IMR-90 (cell line): ENCODE measurements at regions not wholly inside any gene's neighbourhood (a gene's known extent, or its start where the extent isn't known, plus 50 kb on each side); places are given as distances from the start of the nearest gene placed in this dataset.

Experiments
- ATAC-seq: fragments of 200-7000 bp; cut with Tn5 transposase; 2 replicates; pipeline ENCODE4 v1.9.1; 2020; ENCODE audit warnings: low read depth, mild to moderate bottlenecking, moderate library complexity
- BruUV-seq: library from RNA; stranded (reverse); fragments of 400-500 nt; replicated peaks from 2 replicates; lab custom pipeline; 2021; lab: Mats Ljungman, UMichigan
- CTCF ChIA-PET: fragments of 300-600 bp; formaldehyde crosslinking; extraction: SDS; loops from one replicate; lab custom pipeline; 2021; ENCODE audit warnings: antibody characterized with exemption; lab: Yijun Ruan, JAX
- POLR2A ChIA-PET: fragments of 300-600 bp; sonication (Branson Sonifier 250); formaldehyde crosslinking; loops from one replicate; lab custom pipeline; 2022; ENCODE audit warnings: antibody characterized with exemption; ENCODE audit not compliant: unreplicated experiment; lab: Charles Lee
- DNase-seq: peaks from one replicate; pipeline ENCODE4 v3.0.0; 2013
- H2AFZ ChIP-seq: replicated peaks from 2 replicates; pipeline ENCODE3; 2013; ENCODE audit warnings: low read length, mild to moderate bottlenecking; ENCODE audit not compliant: poor library complexity
- H2AK5ac ChIP-seq: 2 replicates; pipeline ENCODE4 v1.6.1; 2013; ENCODE audit warnings: low read depth, low read length, inconsistent platforms
- H2AK9ac ChIP-seq: replicated peaks from 2 replicates; pipeline ENCODE3; 2013; ENCODE audit warnings: mild to moderate bottlenecking, low read depth, low read length, moderate library complexity; ENCODE audit not compliant: poor library complexity
- H2BK120ac ChIP-seq: 2 replicates; pipeline ENCODE4 v1.6.1; 2013; ENCODE audit warnings: low read depth, low read length, inconsistent platforms
- H2BK15ac ChIP-seq: 3 replicates; pipeline ENCODE4 v1.6.1; 2013; ENCODE audit warnings: low read depth, low read length, inconsistent platforms
- H2BK20ac ChIP-seq: 2 replicates; pipeline ENCODE4 v1.6.1; 2013; ENCODE audit warnings: low read depth, mild to moderate bottlenecking, inconsistent platforms, low read length, moderate library complexity
- H2BK5ac ChIP-seq: 2 replicates; pipeline ENCODE4 v1.6.1; 2013; ENCODE audit warnings: mild to moderate bottlenecking, low read depth, low read length, inconsistent platforms; ENCODE audit not compliant: poor library complexity, severe bottlenecking
- H3K14ac ChIP-seq: replicated peaks from 2 replicates; pipeline ENCODE4 v1.6.1; 2013; ENCODE audit warnings: low read depth, low read length, inconsistent platforms
- H3K18ac ChIP-seq: 2 replicates; pipeline ENCODE4 v1.6.1; 2013; ENCODE audit warnings: low read depth, low read length, control low read depth
- H3K23ac ChIP-seq: 2 replicates; pipeline ENCODE4 v1.6.1; 2013; ENCODE audit warnings: low read depth, low read length, inconsistent platforms
- H3K27ac ChIP-seq: 2 replicates; pipeline ENCODE4 v1.5.1; 2013; ENCODE audit warnings: mild to moderate bottlenecking, control low read depth, low read length; ENCODE audit not compliant: insufficient read depth
- H3K27me3 ChIP-seq: 2 replicates; pipeline ENCODE4 v1.6.1; 2013; ENCODE audit warnings: low read length; ENCODE audit not compliant: control insufficient read depth, insufficient read depth
- H3K36me3 ChIP-seq: 2 replicates; pipeline ENCODE4 v1.6.1; 2013; ENCODE audit warnings: low read length, mixed read lengths; ENCODE audit not compliant: control insufficient read depth, insufficient read depth
- H3K4ac ChIP-seq: 2 replicates; pipeline ENCODE4 v1.6.1; 2013; ENCODE audit warnings: low read depth, low read length, inconsistent platforms
- H3K4me1 ChIP-seq: 2 replicates; pipeline ENCODE4 v1.6.1; 2013; ENCODE audit warnings: low read length, mixed read lengths; ENCODE audit not compliant: control insufficient read depth, insufficient read depth
- H3K4me2 ChIP-seq: 2 replicates; pipeline ENCODE4 v1.6.1; 2013; ENCODE audit warnings: low read depth, mild to moderate bottlenecking, control low read depth, low read length, moderate library complexity
- H3K4me3 ChIP-seq: 2 replicates; pipeline ENCODE4 v1.5.1; 2013; ENCODE audit warnings: low read depth, mild to moderate bottlenecking, control low read depth, low read length, moderate library complexity; ENCODE audit not compliant: insufficient read depth
- H3K56ac ChIP-seq: 2 replicates; pipeline ENCODE4 v1.6.1; 2013; ENCODE audit warnings: low read length, inconsistent platforms; ENCODE audit not compliant: insufficient read depth; ENCODE audit errors: extremely low read depth
- H3K79me1 ChIP-seq, 2 experiments: 2 replicates each; pipeline ENCODE4 v1.6.1; 2013; ENCODE audit warnings: low read length in 2 of 2, inconsistent platforms in 1 of 2, low read depth in 1 of 2
- H3K9ac ChIP-seq: 2 replicates; pipeline ENCODE4 v1.6.1; 2013; ENCODE audit warnings: low read depth, low read length, control low read depth
- H3K9me1 ChIP-seq: 2 replicates; pipeline ENCODE4 v1.6.1; 2013; ENCODE audit warnings: low read length, inconsistent platforms; ENCODE audit not compliant: insufficient read depth
- H3K9me3 ChIP-seq: 2 replicates; pipeline ENCODE4 v1.6.1; 2013; ENCODE audit warnings: low read length; ENCODE audit not compliant: control insufficient read depth, insufficient read depth
- H4K20me1 ChIP-seq: 2 replicates; pipeline ENCODE4 v1.6.1; 2013; ENCODE audit warnings: low read length, inconsistent platforms; ENCODE audit not compliant: insufficient read depth
- H4K5ac ChIP-seq: 2 replicates; pipeline ENCODE4 v1.6.1; 2013; ENCODE audit warnings: mild to moderate bottlenecking, low read depth, low read length, control low read depth
- H4K8ac ChIP-seq, 2 experiments: 2 replicates each; pipeline ENCODE4 v1.6.1; 2013; ENCODE audit warnings: low read depth in 2 of 2, low read length in 2 of 2, control low read depth in 1 of 2, inconsistent platforms in 1 of 2
- H4K91ac ChIP-seq: 2 replicates; pipeline ENCODE4 v1.6.1; 2013; ENCODE audit warnings: low read depth, low read length, inconsistent platforms; ENCODE audit not compliant: insufficient read depth
- BHLHE40 ChIP-seq: fragments of 150-350 bp; IDR thresholded peaks from 2 replicates; pipeline ENCODE4 v1.6.1; 2016; ENCODE audit warnings: mild to moderate bottlenecking, low read depth, low read length
- CEBPB ChIP-seq: IDR thresholded peaks from 2 replicates; pipeline ENCODE4 v1.6.1; 2012; ENCODE audit warnings: low read depth, low read length, improper control_type of control experiment
- CHD1 ChIP-seq: IDR thresholded peaks from 2 replicates; pipeline ENCODE4 v1.6.1; 2012; ENCODE audit warnings: low read depth, low read length, improper control_type of control experiment
- ELK1 ChIP-seq: fragments of 150-350 bp; IDR thresholded peaks from 2 replicates; pipeline ENCODE4 v1.6.1; 2016; ENCODE audit warnings: low read depth, mild to moderate bottlenecking, low read length, moderate library complexity, borderline replicate concordance
- FOS ChIP-seq: fragments of 150-350 bp; IDR thresholded peaks from 2 replicates; pipeline ENCODE4 v1.6.1; 2016; ENCODE audit warnings: low read depth, low read length
- MAFK ChIP-seq: IDR thresholded peaks from 2 replicates; pipeline ENCODE4 v1.6.1; 2012; ENCODE audit warnings: low read depth, low read length, improper control_type of control experiment
- MAZ ChIP-seq: IDR thresholded peaks from 2 replicates; pipeline ENCODE4 v1.6.1; 2012; ENCODE audit warnings: low read depth, mild to moderate bottlenecking, low read length, improper control_type of control experiment, moderate library complexity, borderline replicate concordance
- MXI1 ChIP-seq: IDR thresholded peaks from 2 replicates; pipeline ENCODE4 v1.6.1; 2012; ENCODE audit warnings: low read depth, mild to moderate bottlenecking, low read length, moderate library complexity, borderline replicate concordance
- NFE2L2 ChIP-seq: fragments of 150-350 bp; IDR thresholded peaks from 2 replicates; pipeline ENCODE4 v1.6.1; 2016; ENCODE audit warnings: low read depth, mild to moderate bottlenecking, low read length
- POLR2A ChIP-seq: IDR thresholded peaks from 2 replicates; pipeline ENCODE4 v1.6.1; 2012; ENCODE audit warnings: mild to moderate bottlenecking, low read depth, low read length
- RAD21 ChIP-seq: IDR thresholded peaks from 2 replicates; pipeline ENCODE4 v1.6.1; 2012; ENCODE audit warnings: low read length, improper control_type of control experiment
- RCOR1 ChIP-seq: IDR thresholded peaks from 2 replicates; pipeline ENCODE4 v1.6.1; 2012; ENCODE audit warnings: mild to moderate bottlenecking, low read length, improper control_type of control experiment; ENCODE audit not compliant: insufficient replicate concordance
- RFX5 ChIP-seq: IDR thresholded peaks from 2 replicates; pipeline ENCODE4 v1.8.0; 2012; ENCODE audit warnings: low read depth, mild to moderate bottlenecking, low read length, moderate library complexity
- SMC3 ChIP-seq: fragments of 150-350 bp; IDR thresholded peaks from 2 replicates; pipeline ENCODE4 v1.6.1; 2016; ENCODE audit warnings: low read depth, mild to moderate bottlenecking, antibody characterized with exemption, low read length, moderate library complexity
- WGBS, 2 experiments: methylation state at CpG; one replicate each; pipeline versions ENCODE4 v1.1.5 to v1.1.7; 2013; ENCODE audit warnings: missing lambda C conversion rate in 2 of 2; ENCODE audit not compliant: insufficient read length in 1 of 2; ENCODE audit errors: extremely low coverage in 2 of 2; 5-methylcytosine and 5-hydroxymethylcytosine counted together
- dilution Hi-C: fragments of 300-500 bp; cut with HindIII; formaldehyde crosslinking; loops from one replicate; pipeline ENCODE4 v1.14.3; 2018; ENCODE audit warnings: low sequenced_read_pairs; ENCODE audit not compliant: unreplicated experiment
- in situ Hi-C: fragments of 300-500 bp; cut with MboI; formaldehyde crosslinking; loops from 3 replicates; pipeline ENCODE4 v1.14.3; 2019; ENCODE audit warnings: low sequenced_read_pairs, inconsistent platforms, mixed read lengths
- intact Hi-C: fragments of 100-400 bp; cut with micrococcal nuclease; formaldehyde crosslinking; loops from 2 replicates; pipeline ENCODE4 v1.10.0; 2022
- TF ChIP-seq, protein P1 (sequence below): fragments of 150-350 bp; IDR thresholded peaks from 2 replicates; pipeline ENCODE4 v1.6.1; 2017; ENCODE audit warnings: mild to moderate bottlenecking, antibody characterized with exemption, low read length, low read depth
- TF ChIP-seq, protein P2 (sequence below): conservative IDR thresholded peaks from 2 replicates; pipeline ENCODE4 v1.5.1; 2012; ENCODE audit warnings: mild to moderate bottlenecking, low read depth, low read length, improper control_type of control experiment

- dilution Hi-C loops (no loop called here), in situ Hi-C loops (no loop called here), intact Hi-C loops (no loop called here)
- Histone ChIP-seq H2AK5ac (peak overlapping the region; percentile 53; the same call in 1 of the 2 replicates), H2BK20ac (no peak overlapping the region), H3K14ac (no peak overlapping the region), H2AK9ac (no peak overlapping the region), H3K56ac (no peak overlapping the region), H2BK120ac (no peak overlapping the region), H4K8ac (no peak overlapping the region), H3K27me3 (no peaks in the 10 kb centered on the region), H2AFZ (no peak overlapping the region), H3K9ac (no peak overlapping the region), H3K36me3 (no peaks in the 10 kb centered on the region), H3K18ac (no peak overlapping the region), H3K4ac (no peak overlapping the region), H2BK15ac (no peak overlapping the region), H2BK5ac (no peak overlapping the region), H3K9me3 (no peaks in the 10 kb centered on the region), H3K27ac (no peak overlapping the region), H4K5ac (no peak overlapping the region), H3K4me3 (no peak overlapping the region), H3K9me1 (peaks cover 12% of the 10 kb centered on the region), H3K79me1 (no peaks in the 10 kb centered on the region), H3K23ac (no peak overlapping the region), H4K20me1 (no peaks in the 10 kb centered on the region), H4K91ac (no peak overlapping the region), H3K4me1 (peaks cover 10% of the 10 kb centered on the region), H3K4me2 (no peak overlapping the region)
- ChIA-PET CTCF (no interaction called here), POLR2A (no interaction called here)
- ATAC-seq = no peak
- BruUV-seq = no TSS peak
- WGBS, 2 experiments = no CpG with 5 or more reads among the region's 4 CpGs
- TF ChIP-seq MXI1 = no peak
- no peak for TF ChIP-seq SMC3
- TF ChIP-seq, protein P1, sequence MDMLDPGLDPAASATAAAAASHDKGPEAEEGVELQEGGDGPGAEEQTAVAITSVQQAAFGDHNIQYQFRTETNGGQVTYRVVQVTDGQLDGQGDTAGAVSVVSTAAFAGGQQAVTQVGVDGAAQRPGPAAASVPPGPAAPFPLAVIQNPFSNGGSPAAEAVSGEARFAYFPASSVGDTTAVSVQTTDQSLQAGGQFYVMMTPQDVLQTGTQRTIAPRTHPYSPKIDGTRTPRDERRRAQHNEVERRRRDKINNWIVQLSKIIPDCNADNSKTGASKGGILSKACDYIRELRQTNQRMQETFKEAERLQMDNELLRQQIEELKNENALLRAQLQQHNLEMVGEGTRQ = no peak
- no peak for TF ChIP-seq NFE2L2
- no peak for TF ChIP-seq RFX5
- no peak for TF ChIP-seq POLR2A
- no peak for TF ChIP-seq ELK1
- TF ChIP-seq BHLHE40 = no peak
- TF ChIP-seq CEBPB = no peak
- TF ChIP-seq MAFK = no peak
- TF ChIP-seq, protein P2, sequence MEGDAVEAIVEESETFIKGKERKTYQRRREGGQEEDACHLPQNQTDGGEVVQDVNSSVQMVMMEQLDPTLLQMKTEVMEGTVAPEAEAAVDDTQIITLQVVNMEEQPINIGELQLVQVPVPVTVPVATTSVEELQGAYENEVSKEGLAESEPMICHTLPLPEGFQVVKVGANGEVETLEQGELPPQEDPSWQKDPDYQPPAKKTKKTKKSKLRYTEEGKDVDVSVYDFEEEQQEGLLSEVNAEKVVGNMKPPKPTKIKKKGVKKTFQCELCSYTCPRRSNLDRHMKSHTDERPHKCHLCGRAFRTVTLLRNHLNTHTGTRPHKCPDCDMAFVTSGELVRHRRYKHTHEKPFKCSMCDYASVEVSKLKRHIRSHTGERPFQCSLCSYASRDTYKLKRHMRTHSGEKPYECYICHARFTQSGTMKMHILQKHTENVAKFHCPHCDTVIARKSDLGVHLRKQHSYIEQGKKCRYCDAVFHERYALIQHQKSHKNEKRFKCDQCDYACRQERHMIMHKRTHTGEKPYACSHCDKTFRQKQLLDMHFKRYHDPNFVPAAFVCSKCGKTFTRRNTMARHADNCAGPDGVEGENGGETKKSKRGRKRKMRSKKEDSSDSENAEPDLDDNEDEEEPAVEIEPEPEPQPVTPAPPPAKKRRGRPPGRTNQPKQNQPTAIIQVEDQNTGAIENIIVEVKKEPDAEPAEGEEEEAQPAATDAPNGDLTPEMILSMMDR = no peak
- TF ChIP-seq FOS = no peak
- TF ChIP-seq CHD1 = no peak
- no peak for TF ChIP-seq RAD21
- TF ChIP-seq RCOR1 = no peak
- TF ChIP-seq MAZ = no peak
- DNase-seq = no peak
Observed at GRCh38 chr13:44257796-44258195, 115.8 kb upstream of the SERP2 start.
